GM18502 (cell line): ENCODE measurements at regions not wholly inside any gene's neighbourhood (a gene's known extent, or its start where the extent isn't known, plus 50 kb on each side); places are given as distances from the start of the nearest gene placed in this dataset.
A peak's percentile ranks its signal among the peaks of the same experiment; 100 is the strongest.
"Not testable (repeated sequence)": the region's sequence is repeated elsewhere in the genome, so short reads cannot be mapped to it uniquely, and the experiment has no call there.

Experiments used
- ATAC-seq: cut with Tn5 transposase; IDR thresholded peaks from one replicate; pipeline ENCODE4 v1.9.1; 2021; ENCODE audit warnings: mild to moderate bottlenecking; ENCODE audit not compliant: unreplicated experiment, poor library complexity

DNA sequence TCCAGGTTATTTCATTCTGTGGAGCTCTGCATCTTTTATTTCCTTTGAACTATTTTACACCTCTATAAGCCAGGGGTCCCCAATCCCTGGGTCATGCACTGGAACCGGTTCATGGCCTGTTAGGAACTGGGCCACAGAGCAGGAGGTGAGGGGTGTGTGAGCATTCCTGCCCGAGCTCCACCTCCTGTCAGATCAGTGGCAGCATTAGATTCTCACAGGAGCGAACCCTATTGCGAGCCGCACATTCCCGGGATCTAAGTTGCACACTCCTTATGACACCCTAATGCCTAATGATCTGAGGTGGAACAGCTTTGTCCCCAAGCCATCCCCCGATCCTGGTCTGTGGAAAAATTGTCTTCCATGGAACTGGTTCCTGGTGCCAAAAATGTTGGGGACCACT, 107.2 kb downstream of the TMEM121 start:
- ATAC-seq: not testable (repeated sequence)

DNA sequence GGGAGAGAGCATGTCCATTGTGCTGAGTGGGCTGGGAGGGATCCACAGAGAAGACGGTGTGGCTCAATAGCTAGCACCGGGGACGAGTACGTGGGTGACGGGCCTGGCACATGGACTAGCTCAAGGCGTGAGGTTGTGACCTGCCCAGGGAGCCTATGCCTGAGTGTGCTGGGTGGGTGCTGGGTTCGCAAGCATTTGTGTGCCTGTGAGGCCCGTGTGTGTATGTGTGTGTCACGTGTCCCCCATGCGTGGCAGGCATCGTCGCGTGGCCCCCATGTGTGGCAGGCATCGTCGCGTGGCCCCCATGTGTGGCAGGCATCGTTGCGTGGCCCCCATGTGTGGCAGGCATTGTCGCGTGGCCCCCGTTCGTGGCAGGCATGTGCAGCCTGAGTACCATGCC, 109.2 kb downstream of the TMEM121 start:
- no peak for ATAC-seq

DNA sequence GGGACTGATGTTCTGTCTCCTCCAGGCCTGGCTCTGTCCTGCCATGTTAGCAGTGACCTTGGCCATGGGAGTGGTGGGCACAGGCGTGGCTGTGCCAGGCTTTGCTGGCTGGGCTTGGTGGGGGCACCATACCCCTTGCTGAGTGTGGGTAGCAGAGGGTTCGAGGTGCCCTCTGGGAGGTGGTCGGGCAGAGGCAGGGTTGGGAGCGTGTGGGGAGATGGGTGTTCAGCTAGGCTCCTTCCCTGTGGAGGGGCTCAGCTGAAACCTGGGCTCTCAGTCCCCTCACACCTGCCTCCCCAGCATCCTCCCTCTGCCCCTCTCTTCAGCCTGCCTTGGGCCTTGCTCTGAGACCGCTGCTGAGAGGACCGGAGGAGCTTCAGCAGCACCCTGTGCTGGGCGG, 109.6 kb downstream of the TMEM121 start:
- ATAC-seq: not testable (repeated sequence)

DNA sequence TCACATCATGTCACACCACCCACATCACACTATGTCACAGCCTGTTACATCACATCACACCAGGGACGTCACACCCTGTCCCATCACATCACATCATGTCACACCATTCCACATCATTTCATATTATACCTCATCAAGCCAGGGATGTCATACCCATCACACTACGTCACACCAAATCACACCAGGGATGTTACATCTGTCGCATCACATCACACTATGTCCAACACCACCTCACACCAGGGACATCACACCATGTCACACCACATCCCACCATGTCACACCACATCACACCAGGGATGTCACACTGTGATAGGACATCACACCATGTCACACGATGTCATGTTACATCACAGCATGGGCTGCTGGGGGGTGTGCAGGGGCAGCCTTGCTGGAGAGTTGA, 110.6 kb downstream of the TMEM121 start:
- ATAC-seq: no peak

DNA sequence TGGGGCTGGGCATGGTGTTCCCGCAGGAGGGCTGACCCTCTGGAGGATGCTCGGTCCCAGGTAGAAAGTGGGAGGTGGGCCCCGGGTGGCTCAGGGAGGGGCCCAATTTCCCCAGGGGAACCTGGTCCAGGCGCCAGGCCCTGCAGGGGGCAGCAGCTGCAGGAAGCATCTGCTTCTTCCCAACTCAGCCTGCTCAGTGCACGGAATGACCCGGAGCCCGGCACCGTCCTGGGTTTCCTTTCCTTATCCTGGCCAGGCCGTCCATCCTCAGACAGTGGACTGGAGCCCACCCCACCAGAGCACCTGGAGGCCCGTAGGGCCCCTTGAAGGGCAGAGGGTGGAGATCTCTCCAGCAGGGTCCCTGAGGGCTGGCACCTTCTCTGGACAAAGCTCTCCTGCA, 111.0 kb downstream of the TMEM121 start:
- not testable (repeated sequence) for ATAC-seq

DNA sequence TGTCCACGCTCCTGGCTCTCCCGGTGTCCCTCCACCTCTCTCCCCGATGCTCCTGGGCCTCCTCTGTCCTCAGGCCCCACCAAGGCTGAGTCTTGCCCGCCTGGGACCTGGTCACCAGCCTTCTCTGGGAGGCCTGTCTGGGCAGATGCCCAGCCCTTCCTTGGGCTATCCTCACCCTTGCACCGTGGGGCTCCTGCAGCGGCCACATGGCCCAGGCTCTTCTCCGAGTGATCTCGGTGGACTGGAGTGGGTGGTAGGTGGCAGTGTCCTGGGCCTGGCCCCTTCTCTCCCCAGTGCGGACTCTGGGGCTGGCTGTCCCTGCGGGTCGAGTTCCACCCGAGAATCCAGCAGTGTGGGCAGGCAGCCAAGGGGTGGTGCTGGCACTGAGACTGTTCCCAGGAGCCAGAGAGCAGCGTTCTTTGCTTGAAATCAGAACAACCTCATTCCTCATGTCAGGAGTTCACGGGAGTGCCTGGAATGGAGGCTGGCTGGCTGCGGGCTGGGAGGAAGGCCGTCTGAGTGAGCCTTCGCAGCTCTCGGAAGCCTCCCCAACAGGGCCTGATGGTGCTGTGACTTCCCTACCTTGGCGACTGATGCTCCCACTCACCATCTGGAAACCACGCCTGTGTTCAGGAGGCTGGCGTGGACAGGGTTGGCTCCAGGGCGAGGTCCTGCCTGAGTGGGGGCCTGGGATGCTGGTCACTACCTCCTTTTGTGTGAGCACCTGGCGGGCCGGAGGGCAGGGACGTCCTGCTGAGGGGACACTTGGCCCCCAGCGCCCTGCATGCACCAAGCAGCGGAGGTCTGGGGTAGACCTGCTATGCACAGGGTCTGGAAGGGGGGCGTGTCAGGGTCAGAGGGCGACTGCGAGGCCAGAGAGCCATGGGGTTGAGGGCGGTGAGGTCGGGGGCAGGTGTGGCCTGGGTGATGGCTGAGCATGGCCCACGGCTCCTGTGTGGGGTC, 113.9 kb downstream of the TMEM121 start:
- not testable (repeated sequence) for ATAC-seq

DNA sequence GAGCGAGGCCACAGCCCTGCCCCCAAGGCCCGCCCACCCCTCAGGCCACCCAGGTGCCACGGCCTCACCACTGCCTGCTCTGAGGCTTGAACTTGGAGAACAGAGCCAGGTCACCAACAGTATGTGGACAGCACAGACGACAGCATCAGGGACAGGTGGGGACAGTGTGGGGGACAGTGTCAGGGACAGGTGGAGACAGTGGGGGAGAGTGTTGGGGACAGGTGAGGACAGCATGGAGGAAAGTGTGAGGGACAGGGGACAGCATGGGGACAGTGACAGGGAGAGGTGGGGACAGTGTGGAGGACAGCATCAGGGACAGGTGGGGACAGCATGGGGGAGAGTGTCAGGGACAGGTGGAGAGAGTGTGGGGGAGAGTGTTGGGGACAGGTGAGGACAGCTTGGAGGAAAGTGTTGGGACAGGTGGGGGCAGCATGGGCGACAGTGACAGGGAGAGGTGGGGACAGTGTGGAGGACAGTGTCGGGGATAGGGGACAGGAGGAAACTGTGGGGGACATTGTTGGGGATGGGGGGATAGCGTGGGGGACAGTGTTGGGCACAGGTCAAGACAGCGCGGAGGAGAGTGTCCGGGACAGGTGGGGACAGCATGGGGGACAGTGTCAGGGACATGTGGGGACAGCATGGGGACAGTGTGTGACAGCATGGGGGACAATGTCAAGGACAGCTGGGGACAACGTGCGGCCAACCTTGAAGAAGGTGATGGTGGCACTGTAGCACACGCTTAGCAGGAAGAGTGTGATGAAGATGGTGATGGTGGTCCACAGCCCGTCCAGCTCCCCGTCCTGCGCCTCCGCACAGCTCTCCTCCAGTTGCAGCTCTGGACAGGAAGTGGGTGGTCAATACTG, 114.9 kb downstream of the TMEM121 start:
- ATAC-seq: no peak

DNA sequence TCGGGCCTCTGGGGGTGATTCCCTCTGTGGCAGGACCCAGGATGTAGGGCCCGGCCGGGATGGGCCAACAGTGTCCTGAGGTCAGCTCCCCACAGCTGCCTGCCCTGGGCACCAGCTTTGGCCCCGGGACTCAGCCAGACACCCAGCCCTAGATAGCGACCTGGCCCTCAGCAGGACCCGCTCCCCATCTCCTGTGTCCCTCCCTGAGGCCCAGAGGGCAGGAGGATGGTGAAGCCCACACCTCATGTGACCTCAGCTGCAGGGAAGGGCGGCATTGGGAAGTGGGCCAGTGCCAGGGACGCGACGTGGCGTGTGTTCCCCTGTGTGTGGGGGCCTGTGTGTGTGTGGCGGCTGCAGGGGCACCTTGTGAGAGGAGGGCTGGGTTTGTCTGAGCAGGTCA, 115.6 kb downstream of the TMEM121 start:
- not testable (repeated sequence) for ATAC-seq

DNA sequence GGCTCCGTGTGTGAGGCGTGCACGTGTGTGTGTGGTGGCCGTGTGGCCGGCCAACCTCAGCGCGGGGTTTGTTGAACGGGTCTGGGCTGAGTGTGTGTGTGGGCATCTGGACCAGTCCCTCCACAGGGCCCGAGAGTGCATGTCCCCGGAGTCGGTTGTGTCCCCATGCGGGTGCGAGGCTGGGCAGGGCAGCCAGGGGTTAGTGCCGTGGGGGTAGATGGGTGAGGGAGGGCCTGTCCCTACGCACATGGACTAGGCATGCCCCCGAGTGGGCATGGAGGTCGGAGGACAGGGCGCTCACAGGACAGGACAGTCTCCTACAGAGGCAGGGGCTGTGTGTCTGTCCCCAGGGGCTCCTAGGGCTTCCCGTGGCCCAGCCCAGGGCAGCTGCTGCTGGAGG, 116.1 kb downstream of the TMEM121 start:
- ATAC-seq: not testable (repeated sequence)

DNA sequence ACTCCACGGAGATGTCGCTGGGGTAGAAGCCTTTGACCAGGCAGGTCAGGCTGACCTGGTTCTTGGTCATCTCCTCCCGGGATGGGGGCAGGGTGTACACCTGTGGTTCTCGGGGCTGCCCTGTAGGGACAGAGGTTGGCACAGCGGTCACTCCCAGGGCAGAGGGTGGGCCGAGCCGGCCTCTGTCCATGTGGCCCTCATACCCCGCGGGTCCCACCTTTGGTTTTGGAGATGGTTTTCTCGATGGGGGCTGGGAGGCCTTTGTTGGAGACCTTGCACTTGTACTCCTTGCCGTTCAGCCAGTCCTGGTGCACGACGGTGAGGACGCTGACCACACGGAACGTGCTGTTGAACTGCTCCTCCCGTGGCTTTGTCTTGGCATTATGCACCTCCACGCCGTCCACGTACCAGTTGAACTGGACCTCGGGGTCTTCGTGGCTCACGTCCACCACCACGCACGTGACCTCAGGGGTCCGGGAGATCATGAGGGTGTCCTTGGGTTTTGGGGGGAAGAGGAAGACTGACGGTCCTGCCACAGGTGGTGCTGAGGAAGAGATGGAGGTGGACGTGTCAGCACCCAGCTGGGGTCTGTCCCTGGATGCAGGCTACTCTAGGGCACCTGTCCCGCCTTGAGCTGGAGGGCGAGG, 117.1 kb downstream of the TMEM121 start:
- not testable (repeated sequence) for ATAC-seq

DNA sequence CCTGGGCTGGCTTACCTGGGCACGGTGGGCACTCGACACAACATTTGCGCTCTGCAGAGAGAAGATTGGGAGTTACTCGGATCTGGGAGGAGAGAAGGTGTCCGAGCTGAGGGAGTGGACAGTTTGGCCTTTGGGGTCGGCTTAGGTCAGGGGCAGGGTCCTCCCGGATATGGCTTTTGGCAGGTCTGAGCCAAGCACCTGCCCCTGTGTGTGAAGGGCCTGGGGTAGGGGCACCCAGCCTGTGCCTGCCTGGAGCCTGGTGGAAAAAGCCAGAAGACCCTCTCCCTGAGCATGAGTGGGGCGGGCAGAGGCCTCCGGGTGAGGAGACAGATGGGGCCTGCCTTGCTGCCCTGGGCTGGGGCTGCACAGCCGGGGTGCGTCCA, 117.7 kb downstream of the TMEM121 start:
- ATAC-seq: not testable (repeated sequence)

DNA sequence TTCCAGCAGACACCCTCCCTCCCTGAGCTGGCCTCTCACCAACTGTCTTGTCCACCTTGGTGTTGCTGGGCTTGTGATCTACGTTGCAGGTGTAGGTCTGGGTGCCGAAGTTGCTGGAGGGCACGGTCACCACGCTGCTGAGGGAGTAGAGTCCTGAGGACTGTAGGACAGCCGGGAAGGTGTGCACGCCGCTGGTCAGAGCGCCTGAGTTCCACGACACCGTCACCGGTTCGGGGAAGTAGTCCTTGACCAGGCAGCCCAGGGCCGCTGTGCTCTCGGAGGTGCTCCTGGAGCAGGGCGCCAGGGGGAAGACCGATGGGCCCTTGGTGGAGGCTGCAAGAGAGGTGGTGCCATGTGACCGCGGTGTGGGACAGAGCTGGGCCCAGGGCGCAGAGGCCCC, 118.1 kb downstream of the TMEM121 start:
- ATAC-seq: not testable (repeated sequence)

DNA sequence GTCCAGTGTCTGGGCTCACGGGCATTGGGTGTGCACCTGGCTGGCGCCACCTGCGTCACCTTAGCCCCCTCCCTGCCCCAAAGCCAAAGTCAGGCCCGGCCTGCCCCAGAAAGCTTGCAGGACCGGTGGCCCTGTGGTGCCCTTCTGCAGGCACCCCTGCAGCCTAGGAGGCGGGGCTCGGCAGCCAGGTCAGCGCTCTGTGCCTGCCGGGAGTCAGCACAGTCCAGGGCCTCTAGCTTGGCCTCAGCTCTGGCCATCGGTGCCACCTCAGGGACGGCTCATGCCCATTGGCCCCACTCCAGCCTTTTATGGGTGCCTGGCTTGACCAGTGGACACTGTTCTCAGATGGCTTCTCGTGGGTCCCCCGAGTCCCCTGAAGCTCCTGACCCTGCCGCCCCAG, 118.5 kb downstream of the TMEM121 start:
- not testable (repeated sequence) for ATAC-seq

DNA sequence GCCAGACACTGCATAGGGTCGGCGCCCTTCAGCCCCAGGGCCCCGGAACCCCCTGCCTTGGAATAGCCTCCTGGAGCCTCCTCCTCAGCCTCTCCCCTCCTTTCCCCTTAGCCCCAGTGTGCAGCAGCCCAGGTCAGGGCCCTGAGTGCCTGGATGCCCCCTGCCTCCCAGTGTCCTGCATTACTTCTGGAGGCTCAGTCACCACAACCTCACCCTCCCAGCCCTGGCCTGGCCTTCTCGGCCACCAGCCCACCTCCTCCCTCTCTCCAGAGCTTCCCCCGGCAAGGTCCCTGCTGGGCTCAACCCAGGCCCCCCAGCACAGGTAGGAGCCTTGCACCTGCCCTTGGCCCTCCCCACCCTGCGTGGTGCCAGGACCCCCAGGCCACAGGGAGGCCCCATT, 119.0 kb downstream of the TMEM121 start:
- ATAC-seq: not testable (repeated sequence)

DNA sequence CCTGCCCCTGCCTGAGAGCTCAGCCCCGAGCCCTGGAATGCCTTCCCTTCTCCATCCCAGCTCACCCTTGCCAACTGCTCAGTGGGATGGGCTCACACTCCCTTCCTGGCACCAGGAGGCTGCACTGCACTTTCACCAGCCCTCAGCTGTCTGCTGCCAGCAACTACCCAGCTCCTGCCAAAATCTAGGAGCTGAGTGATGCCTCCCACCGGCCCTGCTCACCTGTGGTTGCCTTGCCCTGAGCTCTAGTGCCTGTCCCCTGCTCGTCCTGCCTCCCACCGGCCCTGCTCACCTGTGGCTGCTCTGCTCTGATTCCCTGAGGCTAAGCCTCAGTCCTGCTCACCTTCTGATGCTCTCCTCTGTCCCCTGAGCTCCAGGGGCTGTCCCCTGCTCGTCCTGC, 119.8 kb downstream of the TMEM121 start:
- no peak for ATAC-seq

DNA sequence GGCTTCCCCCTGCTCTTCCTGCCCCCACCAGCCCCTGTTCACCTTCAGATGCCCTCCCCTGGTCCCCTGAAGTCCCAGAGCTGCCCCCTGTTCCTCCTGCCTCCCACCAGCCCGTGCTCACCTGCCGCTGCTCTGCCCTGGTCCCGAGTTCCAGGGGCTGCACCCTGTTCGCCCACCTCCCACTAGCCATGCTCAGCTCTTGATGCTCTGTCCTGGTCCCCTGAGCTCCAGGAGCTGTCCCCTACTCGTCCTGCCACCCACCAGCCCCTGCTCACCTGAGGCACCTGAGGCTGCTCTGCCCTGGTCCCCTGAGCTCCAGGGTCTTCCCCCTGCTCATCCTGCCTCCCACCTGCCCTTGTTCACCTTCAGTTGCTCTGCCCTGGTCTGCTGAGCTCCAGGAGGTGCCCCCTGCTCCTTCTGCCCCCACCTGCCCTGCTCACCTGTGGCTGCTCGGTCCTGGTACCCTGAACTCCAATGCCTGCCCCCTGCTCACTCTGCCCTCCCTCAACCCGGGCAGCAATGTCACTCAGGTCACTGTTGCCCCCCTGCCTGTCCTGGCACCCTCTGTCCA, 120.4 kb downstream of the TMEM121 start:
- not testable (repeated sequence) for ATAC-seq

DNA sequence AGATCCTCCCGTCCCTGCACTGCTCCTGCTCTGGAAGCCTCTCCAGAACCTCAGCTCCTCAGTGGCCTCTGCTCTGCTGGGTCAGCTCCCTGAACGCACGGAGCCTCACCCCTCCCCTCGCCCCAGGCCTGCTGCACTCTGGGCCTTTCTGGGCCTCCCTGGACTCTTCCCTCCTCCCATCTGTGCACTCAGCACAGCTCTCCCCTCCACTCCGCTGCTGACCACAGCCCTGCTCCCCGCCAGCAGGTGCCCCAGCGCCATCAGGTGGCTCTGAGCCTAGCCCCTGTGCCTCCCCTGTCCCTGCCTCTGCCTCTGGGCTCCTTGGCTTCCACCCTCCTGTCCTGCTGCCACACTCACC, 121.0 kb downstream of the TMEM121 start:
- ATAC-seq: not testable (repeated sequence)

DNA sequence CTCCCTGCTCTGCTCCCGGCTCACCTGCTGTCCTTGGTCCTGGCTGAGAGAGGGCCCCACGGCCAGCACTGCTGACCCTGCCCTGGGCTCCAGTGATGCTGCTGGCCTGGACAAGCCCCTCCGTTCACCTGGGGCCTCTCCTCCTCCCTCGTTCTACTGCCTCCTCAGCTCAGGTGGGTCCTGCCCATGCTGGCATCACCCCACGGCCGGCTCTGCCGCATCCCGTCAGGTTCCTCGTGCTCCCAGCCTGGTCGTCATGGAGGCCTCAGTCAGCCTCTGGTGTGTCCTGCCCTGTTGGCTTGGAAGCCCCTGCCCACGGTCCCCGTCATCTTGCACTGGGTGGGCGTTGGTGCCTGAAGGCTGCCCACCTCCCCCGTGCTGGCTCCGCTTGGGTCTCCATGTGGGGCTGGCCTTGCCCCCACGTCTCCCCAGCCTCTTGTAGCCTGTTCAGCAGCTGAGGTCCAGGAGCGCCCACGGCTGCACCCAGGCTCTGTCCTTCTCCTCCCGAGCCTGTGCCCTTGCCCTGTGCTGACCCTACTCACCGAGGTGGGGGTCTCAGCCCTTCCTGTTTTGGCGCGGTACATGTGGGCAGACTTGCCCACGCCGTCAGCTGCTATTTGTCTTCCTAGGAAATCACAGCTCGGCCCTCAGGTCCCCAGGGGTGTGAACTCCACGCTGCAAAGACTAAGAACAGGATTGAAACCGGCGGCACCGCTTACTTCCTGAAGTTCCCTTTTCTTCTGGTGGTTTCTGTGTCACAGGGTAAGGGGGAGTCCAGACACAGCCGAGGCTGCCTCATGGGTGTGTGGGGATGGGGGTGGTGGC, 121.6 kb downstream of the TMEM121 start:
- ATAC-seq: peak; percentile 45
